ENCODE measurements at regions not wholly inside any gene's neighbourhood (a gene's known extent, or its start where the extent isn't known, plus 50 kb on each side); places are given as distances from the start of the nearest gene placed in this dataset.

- no peak for DNase-seq (ENCODE audit: low read depth, low spot score)
Measured at GRCh38 chr7:130880668-130881067, 146.7 kb upstream of the KLF14 start.

- DNase-seq (ENCODE audit: low read depth, low spot score): no peak
Measured at GRCh38 chr7:130881091-130881798, 147.2 kb upstream of the KLF14 start.

- DNase-seq (ENCODE audit: low read depth, low spot score): no peak
Measured at GRCh38 chr7:130881799-130882141, 147.8 kb upstream of the KLF14 start.

- DNase-seq (ENCODE audit: low read depth, low spot score): no peak
Measured at GRCh38 chr7:130882396-130882795, 148.4 kb upstream of the KLF14 start.

- DNase-seq (ENCODE audit: low read depth, low spot score): no peak
Measured at GRCh38 chr7:130883928-130884327, 149.9 kb upstream of the KLF14 start.

GRCh38 chr7:130884437-130885417, 150.7 kb upstream of the KLF14 start:
- no peak for DNase-seq (ENCODE audit: low read depth, low spot score)

GRCh38 chr7:130886438-130887135, 152.6 kb upstream of the KLF14 start:
- DNase-seq (ENCODE audit: low read depth, low spot score): no peak

- DNase-seq (ENCODE audit: low read depth, low spot score): no peak
Measured at GRCh38 chr7:130887182-130887956, 153.4 kb upstream of the KLF14 start.

GRCh38 chr7:130887957-130888371, 154.0 kb upstream of the KLF14 start:
- DNase-seq (ENCODE audit: low read depth, low spot score): no peak

GRCh38 chr7:130888468-130888867, 154.5 kb upstream of the KLF14 start:
- no peak for DNase-seq (ENCODE audit: low read depth, low spot score)

- no peak for DNase-seq (ENCODE audit: low read depth, low spot score)
Measured at GRCh38 chr7:130890176-130891020, 156.4 kb upstream of the KLF14 start.

GRCh38 chr7:130891254-130892094, 157.5 kb upstream of the KLF14 start:
- DNase-seq (ENCODE audit: low read depth, low spot score): no peak

- no peak for DNase-seq (ENCODE audit: low read depth, low spot score)
Measured at GRCh38 chr7:130893441-130893894, 159.5 kb upstream of the KLF14 start.

GRCh38 chr7:130894146-130894908, 160.3 kb upstream of the KLF14 start:
- DNase-seq (ENCODE audit: low read depth, low spot score): no peak

- DNase-seq (ENCODE audit: low read depth, low spot score): no peak
Measured at GRCh38 chr7:130894909-130895750, 161.1 kb upstream of the KLF14 start.

- no peak for DNase-seq (ENCODE audit: low read depth, low spot score)
Measured at GRCh38 chr7:130896051-130896881, 162.3 kb upstream of the KLF14 start.

Measured in activated naive CD8-positive, alpha-beta T cell treated with anti-CD3 and anti-CD28 coated beads, Interleukin-2, amount 50 U/mL, for 16 hours (primary cell).